Stimulated activated CD4-positive, alpha-beta T cell treated with anti-CD3 and anti-CD28 coated beads, Interleukin-4, amount 100 ng/mL, for 4 hours (primary cell): ENCODE measurements at regions not wholly inside any gene's neighbourhood (a gene's known extent, or its start where the extent isn't known, plus 50 kb on each side); places are given as distances from the start of the nearest gene placed in this dataset.
"Not testable (repeated sequence)": the region's sequence is repeated elsewhere in the genome, so short reads cannot be mapped to it uniquely, and the experiment has no call there.

Source experiments
- DNase-seq, 2 experiments: peaks; one replicate each; pipeline ENCODE4 v3.0.0-alpha.2; 2020

GRCh38 chr15:53209396-53210042 lies 419.4 kb upstream of the ONECUT1 start:
- DNase-seq, result no peak

- DNase-seq, result no peak
These were observed 418.6 kb upstream of the ONECUT1 start for GRCh38 chr15:53208751-53209150.

GRCh38 chr15:53203454-53203853 lies 413.3 kb upstream of the ONECUT1 start:
- no peak for DNase-seq

DNA sequence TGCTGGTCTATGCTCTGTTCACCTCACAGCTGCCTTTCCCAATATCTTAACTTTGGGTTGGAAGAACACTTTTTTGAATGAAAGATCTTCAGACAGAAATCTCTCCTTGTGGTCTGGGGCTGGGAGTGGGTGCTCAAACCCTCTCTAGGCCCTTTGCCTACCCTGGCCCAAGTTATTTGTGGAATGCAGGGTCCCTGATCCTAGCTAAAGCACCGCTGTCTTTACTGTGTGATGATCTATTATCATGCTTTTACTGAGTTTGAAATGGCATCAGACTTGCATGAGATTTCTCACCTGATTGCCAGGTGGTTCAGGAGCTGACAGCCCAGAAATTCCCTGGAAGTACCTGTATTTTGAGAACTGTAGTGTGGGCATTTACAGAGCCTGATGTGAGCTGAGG lies 412.7 kb upstream of the ONECUT1 start:
- DNase-seq, result no peak

DNA sequence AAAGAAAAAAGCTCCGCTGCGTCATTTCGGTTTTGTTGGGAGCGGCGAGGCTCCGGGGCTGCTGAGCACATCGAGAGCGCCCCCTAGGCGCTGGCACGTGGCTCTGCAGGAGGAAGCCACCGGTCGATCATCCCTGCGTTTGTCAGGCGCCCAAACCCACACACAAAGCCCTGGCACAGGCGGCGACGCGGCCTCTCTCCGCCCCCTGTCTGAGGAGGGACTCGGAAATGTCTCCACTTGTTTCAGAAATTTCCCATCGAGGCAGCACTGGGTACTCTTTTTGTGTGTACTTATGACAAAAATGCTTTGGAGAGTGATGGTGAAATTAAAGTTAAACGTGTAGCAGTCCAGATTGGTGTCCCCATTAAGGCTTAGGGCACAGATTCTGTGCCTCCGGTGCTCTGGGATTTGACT lies 407.3 kb upstream of the ONECUT1 start:
- peak; percentile 2 to 29 for DNase-seq

- DNase-seq, result no peak
These were observed 406.7 kb upstream of the ONECUT1 start for GRCh38 chr15:53196788-53197187.

- no peak for DNase-seq
These were observed 406.1 kb upstream of the ONECUT1 start for GRCh38 chr15:53196242-53196641.

GRCh38 chr15:53193149-53193548 lies 403.0 kb upstream of the ONECUT1 start:
- no peak for DNase-seq

DNA sequence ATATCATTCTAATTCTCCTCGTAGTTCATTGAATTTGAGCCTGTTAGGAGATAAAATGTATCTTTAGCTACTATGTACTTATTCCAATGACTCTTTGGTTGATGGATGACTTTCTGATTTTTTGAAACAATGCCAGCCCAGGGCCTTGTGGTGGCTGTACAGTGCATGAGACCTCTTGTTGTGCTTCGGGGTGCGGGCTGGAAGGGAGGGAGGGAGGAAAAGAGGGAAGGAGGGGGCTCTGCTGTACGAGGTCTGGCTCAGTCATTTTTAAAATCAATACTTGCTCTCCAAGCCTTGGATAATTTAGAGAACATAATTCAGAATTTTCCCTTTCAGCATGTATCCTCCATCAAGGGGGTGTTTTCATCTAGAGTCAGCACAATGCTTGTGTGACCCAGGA lies 399.7 kb upstream of the ONECUT1 start:
- DNase-seq, result no peak

DNA sequence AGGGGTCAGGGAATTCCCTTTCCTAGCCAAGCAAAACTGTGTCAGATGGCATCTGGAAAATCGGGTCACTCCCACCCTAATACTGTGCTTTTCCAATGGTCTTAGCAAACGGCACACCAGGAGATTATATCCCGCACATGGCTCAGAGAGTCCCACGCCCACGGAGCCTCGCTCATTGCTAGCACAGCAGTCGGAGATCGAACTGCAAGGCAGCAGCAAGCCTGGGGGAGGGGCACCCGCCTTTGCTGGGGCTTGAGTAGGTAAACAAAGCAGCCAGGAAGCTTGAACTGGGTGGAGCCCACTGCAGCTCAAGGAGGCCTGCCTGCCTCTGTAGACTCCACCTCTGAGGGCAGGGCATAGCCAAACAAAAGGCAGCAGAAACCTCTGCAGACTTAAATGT lies 393.3 kb upstream of the ONECUT1 start:
- DNase-seq, result not testable (repeated sequence)

DNA sequence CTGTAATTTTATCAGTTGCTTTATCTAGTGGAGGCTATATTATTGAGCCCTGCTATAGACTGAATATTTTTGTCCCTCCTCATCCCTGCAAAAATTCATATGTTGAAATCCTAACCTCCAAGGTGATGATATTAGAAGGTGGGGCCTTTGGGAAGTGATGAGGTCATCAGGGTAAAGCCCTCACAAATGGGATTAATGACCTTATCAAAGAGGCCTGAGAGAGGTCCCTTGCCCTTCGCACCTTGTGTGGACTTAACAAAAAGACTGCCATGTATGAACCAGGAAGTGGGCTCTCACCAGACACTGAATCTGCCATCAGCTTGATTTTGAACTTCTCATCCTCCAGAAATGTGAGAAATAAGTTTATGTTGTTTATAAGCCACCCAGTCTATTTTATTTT lies 381.4 kb upstream of the ONECUT1 start:
- no peak for DNase-seq

DNA sequence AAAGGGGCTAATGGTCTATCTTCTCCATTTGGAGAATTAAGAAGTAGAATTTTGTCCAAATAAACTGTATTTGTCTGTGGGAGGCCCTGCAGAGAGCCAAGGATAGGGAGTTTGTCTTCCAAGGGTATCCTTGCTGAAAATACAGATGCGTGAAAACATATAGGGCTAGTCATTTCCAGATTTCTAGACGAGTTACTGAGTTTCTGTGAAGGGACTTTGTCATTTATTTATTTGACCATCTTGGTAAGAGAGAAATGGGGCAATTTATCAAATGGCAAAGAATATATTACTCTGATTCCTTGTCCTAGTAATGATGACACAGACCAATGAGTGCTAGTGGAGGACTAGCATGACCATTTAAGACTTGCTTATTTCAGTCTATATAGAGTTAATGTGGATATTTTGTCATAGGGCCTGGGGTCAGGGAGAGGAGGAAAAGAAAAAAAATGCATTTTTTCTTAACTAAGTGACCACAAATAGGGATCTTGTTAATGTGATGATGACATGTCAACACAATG lies 376.6 kb upstream of the ONECUT1 start:
- DNase-seq, result no peak

GRCh38 chr15:53165988-53166683 lies 376.0 kb upstream of the ONECUT1 start:
- DNase-seq, result no peak

DNA sequence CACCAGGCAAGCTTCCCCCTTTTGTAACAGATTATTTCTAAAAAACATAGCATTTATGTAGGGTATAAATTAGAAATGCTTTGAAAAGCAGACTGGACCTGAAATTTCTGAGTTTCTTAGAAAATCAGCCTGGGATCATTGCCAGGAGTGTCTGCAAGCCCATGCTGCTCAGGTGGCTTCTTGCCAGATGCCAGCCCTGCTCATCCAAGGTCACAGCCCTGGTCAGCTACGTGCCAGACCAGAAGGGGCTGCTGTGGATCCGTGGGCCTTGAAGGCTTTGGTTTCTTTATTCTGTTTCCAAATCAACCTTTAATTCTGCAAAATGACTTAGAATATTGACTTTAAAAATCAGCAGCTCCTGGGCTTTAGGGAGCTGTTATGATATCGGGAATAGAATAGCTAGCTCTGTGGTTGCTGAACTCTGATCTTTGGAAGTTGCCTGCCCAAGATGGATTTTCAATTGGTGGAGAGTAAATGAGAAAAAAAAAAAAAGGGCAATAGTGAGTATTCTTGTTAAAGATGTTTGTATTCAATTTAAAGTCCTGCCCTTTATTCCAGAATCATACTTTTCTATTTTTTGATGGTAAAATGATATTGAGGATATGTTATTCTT lies 370.1 kb upstream of the ONECUT1 start:
- no peak for DNase-seq

- DNase-seq, result no peak
These were observed 369.3 kb upstream of the ONECUT1 start for GRCh38 chr15:53159458-53159857.

- DNase-seq, result no peak
These were observed 368.9 kb upstream of the ONECUT1 start for GRCh38 chr15:53158995-53159394.

GRCh38 chr15:53133255-53133850 lies 343.2 kb upstream of the ONECUT1 start:
- no peak for DNase-seq

- DNase-seq, result no peak
These were observed 340.8 kb upstream of the ONECUT1 start for GRCh38 chr15:53130943-53131342.

GRCh38 chr15:53129121-53129904 lies 339.2 kb upstream of the ONECUT1 start:
- DNase-seq, result no peak

DNA sequence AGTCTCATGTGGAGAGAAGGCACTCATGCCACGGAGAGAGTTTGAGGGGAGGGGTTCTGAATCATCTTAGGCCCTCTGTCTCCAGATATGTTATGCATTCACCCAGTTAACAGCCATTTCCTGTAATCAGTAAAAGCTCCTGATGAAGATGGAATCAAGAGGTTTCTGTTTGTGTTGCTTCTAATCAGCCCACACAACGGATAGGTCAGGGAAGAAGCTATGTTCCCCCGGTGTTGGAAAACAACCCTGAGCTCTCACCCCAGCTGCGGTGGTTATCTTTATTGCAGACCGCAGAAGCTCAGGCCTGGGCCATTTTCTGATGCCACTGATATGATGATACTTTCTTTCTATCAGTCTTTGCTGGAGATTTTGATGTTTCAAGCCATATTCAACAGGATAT lies 338.5 kb upstream of the ONECUT1 start:
- DNase-seq, result no peak

GRCh38 chr15:53126144-53126543 lies 336.0 kb upstream of the ONECUT1 start:
- no peak for DNase-seq

DNA sequence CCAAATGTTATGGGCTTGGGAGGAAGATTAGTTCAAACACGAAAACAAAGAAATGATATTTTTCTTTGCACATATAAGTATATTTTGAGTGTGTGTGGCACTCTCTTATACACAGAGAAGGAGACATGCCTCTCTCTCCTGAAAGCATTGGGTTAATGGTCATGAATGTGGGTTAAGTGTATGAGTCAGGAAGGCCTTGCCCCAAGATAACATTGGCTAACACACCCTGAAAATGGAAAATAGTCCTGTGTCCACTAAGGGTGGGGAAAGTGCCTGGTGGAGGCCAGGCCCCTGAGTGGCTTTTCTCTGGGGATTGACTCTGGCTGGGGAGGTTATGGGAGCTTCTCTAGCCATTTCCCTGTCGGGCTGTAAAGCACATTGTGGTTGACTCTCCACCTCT lies 332.7 kb upstream of the ONECUT1 start:
- no peak for DNase-seq

DNA sequence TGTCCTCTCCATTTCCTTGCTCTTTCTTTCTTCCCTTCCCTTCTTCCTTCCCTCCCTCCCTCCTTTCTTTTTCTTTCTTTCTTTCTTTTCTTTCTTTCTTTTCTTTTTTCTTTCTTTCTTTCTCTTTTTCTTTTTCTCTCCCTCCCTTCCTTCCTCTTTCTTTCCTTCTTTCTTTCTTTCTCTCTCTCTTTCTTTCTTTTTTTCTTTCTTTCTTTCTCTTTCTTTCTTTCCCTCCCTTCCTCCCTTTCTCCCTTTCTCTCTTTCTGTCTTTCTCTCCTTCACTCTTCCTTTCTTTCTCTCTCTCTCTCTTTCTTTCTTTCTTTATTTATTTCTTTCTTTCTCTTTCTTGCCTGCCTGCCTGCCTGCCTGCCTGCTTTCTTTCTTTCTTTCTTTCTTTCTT lies 326.8 kb upstream of the ONECUT1 start:
- DNase-seq, result not testable (repeated sequence)
